Small intestine (tissue), 7 donors: ENCODE measurements at regions not wholly inside any gene's neighbourhood (a gene's known extent, or its start where the extent isn't known, plus 50 kb on each side); places are given as distances from the start of the nearest gene placed in this dataset.
"Not testable (repeated sequence)": the region's sequence is repeated elsewhere in the genome, so short reads cannot be mapped to it uniquely, and the experiment has no call there.

Source experiments
- DNase-seq, 2 donors: peaks; one replicate each; pipeline versions ENCODE4 v3.0.0 to v3.0.0-alpha.2; 2013
- FAIRE-seq: peaks from 2 replicates; lab custom pipeline; 2012; peaks lifted over from hg19 to GRCh38; lab: Jason Lieb, UNC
- H3K27ac ChIP-seq, 3 donors: one replicate each; pipeline ENCODE4 v1.5.1; 2013; ENCODE audit warnings: low read length in 2 of 3, mild to moderate bottlenecking in 2 of 3, control low read depth in 1 of 3, inconsistent platforms in 1 of 3, low read depth in 1 of 3, moderate library complexity in 1 of 3
- H3K27me3 ChIP-seq, 3 donors: one replicate each; pipeline ENCODE4 v1.6.1; 2013; ENCODE audit warnings: low read length in 3 of 3, inconsistent platforms in 1 of 3; ENCODE audit not compliant: control insufficient read depth in 3 of 3, insufficient read depth in 3 of 3
- H3K36me3 ChIP-seq, 3 donors: one replicate each; pipeline ENCODE4 v1.6.1; 2013; ENCODE audit warnings: low read length in 3 of 3, inconsistent platforms in 1 of 3, low read depth in 1 of 3, mild to moderate bottlenecking in 1 of 3, moderate library complexity in 1 of 3; ENCODE audit not compliant: control insufficient read depth in 3 of 3, insufficient read depth in 2 of 3
- H3K4me1 ChIP-seq, 3 donors: one replicate each; pipeline ENCODE4 v1.6.1; 2013; ENCODE audit warnings: low read length in 2 of 3, inconsistent platforms in 1 of 3, low read depth in 1 of 3, mild to moderate bottlenecking in 1 of 3, moderate library complexity in 1 of 3; ENCODE audit not compliant: control insufficient read depth in 3 of 3, insufficient read depth in 2 of 3
- H3K4me3 ChIP-seq, 3 donors: one replicate each; pipeline ENCODE4 v1.5.1; 2013; ENCODE audit warnings: low read length in 3 of 3, control low read depth in 1 of 3, inconsistent platforms in 1 of 3, low read depth in 1 of 3, mild to moderate bottlenecking in 1 of 3, moderate library complexity in 1 of 3
- H3K9me3 ChIP-seq, 2 donors: one replicate each; pipeline ENCODE4 v1.6.1; 2013; ENCODE audit warnings: low read depth in 1 of 2, low read length in 1 of 2; ENCODE audit not compliant: control insufficient read depth in 2 of 2, insufficient read depth in 1 of 2
- WGBS, 3 donors: extraction: QIAGEN DNeasy Blood & Tissue Kit; methylation state at CpG; one replicate each; pipeline ENCODE4 v1.1.7; 2013; 5-methylcytosine and 5-hydroxymethylcytosine counted together
- donor health status: healthy with polysubstance abuse.
- donor health status: control.
- donor health status: control.
- donor health status: Bipolar disorder and iron deficiency.
- donor health status: healthy.

GRCh38 chr10:37008276-37008675 is 117.1 kb upstream of the ANKRD30A start:
- H3K27ac ChIP-seq, H3K36me3 ChIP-seq, H3K9me3 ChIP-seq, DNase-seq, FAIRE-seq, H3K27me3 ChIP-seq, H3K4me1 ChIP-seq, H3K4me3 ChIP-seq: not testable (repeated sequence)
- 28 to 50% (median 31%) methylated on average over 2 of the region's 2 CpGs for WGBS, 3 donors

- Histone ChIP-seq H3K4me3 (no peak overlapping the region), H3K27me3 (no peaks in the 10 kb centered on the region), H3K4me1 (no peaks in the 10 kb centered on the region), H3K27ac (no peak overlapping the region), H3K36me3 (no peaks in the 10 kb centered on the region), H3K9me3 (no peaks in the 10 kb centered on the region)
- WGBS, 3 donors: 57 to 77% (median 73%) methylated on average over 2 of the region's 2 CpGs
- no peak for DNase-seq
- FAIRE-seq: no peak
Observed at GRCh38 chr10:37003126-37003525, 122.3 kb upstream of the ANKRD30A start.

- H3K9me3 ChIP-seq: peaks cover 0 to 14% of the 10 kb centered on the region in 2 donors
- peak in 1 of 2 donors; percentile 38 for DNase-seq
- not testable (repeated sequence) for H3K36me3 ChIP-seq, H3K4me1 ChIP-seq, H3K27ac ChIP-seq, H3K4me3 ChIP-seq, H3K27me3 ChIP-seq, FAIRE-seq
- 67 to 88% (median 68%) methylated on average over 14 of the region's 14 CpGs for WGBS, 3 donors
Observed at GRCh38 chr10:36995806-36996205, 129.6 kb upstream of the ANKRD30A start.

DNA sequence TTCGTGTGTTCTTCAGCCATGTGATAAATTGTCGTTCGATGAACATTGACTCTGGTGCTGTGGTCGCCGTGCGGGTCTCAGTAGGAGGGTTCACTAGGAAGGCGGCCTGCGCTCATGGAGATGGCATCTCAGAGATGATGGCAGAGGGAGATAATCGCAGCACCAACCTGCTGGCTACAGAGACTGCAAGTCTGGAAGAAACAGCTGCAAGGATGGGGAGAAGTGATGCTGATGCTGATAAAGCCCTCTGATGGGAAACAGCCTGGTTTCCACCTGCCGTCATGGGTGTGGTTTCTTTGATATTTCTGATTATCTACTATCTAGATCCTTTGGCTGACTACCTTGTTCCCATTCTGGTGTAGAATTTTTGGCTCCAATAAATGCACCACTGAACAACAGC is 130.5 kb upstream of the ANKRD30A start:
- Histone ChIP-seq H3K36me3 (no peaks in the 10 kb centered on the region), H3K4me3 (no peak overlapping the region), H3K27ac (no peak overlapping the region), H3K9me3 (peaks cover 0 to 14% of the 10 kb centered on the region in 2 donors), H3K4me1 (no peaks in the 10 kb centered on the region), H3K27me3 (no peaks in the 10 kb centered on the region)
- FAIRE-seq (no peak), DNase-seq (no peak)
- 82 to 87% (median 85%) methylated on average over 10 of the region's 10 CpGs for WGBS, 3 donors

GRCh38 chr10:36989233-36989632 is 136.2 kb upstream of the ANKRD30A start:
- 91 to 97% (median 91%) methylated on average over 11 to 12 of the region's 12 CpGs for WGBS, 3 donors
- no peaks in the 10 kb centered on the region for H3K4me1 ChIP-seq
- H3K9me3 ChIP-seq: peaks cover 2 to 28% of the 10 kb centered on the region in 2 donors
- no peak overlapping the region for H3K27ac ChIP-seq
- DNase-seq: no peak
- H3K27me3 ChIP-seq: no peaks in the 10 kb centered on the region
- no peak overlapping the region for H3K4me3 ChIP-seq
- H3K36me3 ChIP-seq: no peaks in the 10 kb centered on the region
- FAIRE-seq: no peak

GRCh38 chr10:36946598-36946997 is 178.8 kb upstream of the ANKRD30A start:
- Histone ChIP-seq H3K4me3 (no peak overlapping the region), H3K27me3 (no peaks in the 10 kb centered on the region), H3K27ac (no peak overlapping the region), H3K9me3 (peaks cover 0 to 19% of the 10 kb centered on the region in 2 donors), H3K4me1 (no peaks in the 10 kb centered on the region), H3K36me3 (no peaks in the 10 kb centered on the region)
- 68 to 72% (median 69%) methylated on average over 2 of the region's 2 CpGs for WGBS, 3 donors
- DNase-seq: no peak
- FAIRE-seq: no peak

GRCh38 chr10:36943544-36943943 is 181.9 kb upstream of the ANKRD30A start:
- FAIRE-seq (no peak), DNase-seq (no peak)
- Histone ChIP-seq H3K4me3 (no peak overlapping the region), H3K27me3 (no peaks in the 10 kb centered on the region), H3K36me3 (no peaks in the 10 kb centered on the region), H3K9me3 (peaks cover 0 to 17% of the 10 kb centered on the region in 2 donors), H3K4me1 (no peaks in the 10 kb centered on the region), H3K27ac (no peak overlapping the region)
- 74 to 80% (median 80%) methylated on average over 12 of the region's 12 CpGs for WGBS, 3 donors

DNA sequence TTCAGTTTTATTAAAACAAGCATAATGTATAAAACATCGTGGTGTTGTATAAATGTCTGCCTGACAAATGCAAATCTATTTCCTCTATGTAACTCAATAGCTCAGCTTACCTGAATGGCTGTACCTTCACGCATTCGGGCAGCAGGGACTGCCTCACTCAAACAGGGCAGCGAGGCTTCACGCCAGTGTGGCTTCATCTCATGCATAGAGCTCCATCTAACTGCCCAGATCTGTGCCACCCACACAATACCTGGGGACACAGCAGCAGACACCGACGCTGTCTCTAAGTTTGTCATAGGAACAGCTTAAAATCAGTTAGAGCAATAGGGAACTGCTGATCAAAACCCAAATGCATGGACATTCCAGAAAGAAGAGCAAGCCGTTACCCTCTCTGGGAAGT is 182.8 kb upstream of the ANKRD30A start:
- no peak overlapping the region for H3K27ac ChIP-seq
- H3K27me3 ChIP-seq: no peaks in the 10 kb centered on the region
- peaks cover 0 to 17% of the 10 kb centered on the region in 2 donors for H3K9me3 ChIP-seq
- FAIRE-seq: no peak
- no peaks in the 10 kb centered on the region for H3K4me1 ChIP-seq
- DNase-seq: no peak
- WGBS, 3 donors: 83 to 87% (median 83%) methylated on average over 8 of the region's 8 CpGs
- no peaks in the 10 kb centered on the region for H3K36me3 ChIP-seq
- no peak overlapping the region for H3K4me3 ChIP-seq

DNA sequence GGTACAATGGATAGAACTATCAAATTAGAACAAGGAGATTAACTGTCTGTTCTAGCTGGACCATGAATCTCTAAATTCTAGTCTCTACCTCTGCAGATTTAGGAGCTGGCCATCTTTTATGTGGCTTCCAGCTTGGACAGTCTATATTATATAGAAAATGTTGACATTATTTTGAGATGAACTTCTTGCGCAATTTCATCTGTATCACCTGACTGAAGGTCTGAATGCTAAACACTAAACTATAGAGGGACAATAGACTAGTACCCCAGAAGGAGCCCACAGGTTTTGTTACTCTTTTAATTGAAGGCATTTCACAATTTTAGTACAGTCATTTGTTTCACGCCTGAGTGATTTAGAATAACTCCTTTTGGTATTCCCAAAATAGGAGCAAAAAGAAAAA is 222.4 kb upstream of the ANKRD30A start:
- Histone ChIP-seq H3K27ac (no peak overlapping the region), H3K36me3 (no peaks in the 10 kb centered on the region), H3K4me3 (no peak overlapping the region), H3K27me3 (no peaks in the 10 kb centered on the region), H3K9me3 (peaks cover 0 to 18% of the 10 kb centered on the region in 2 donors), H3K4me1 (no peaks in the 10 kb centered on the region)
- FAIRE-seq: no peak
- WGBS, 3 donors: 85 to 94% (median 92%) methylated on average over 2 of the region's 2 CpGs
- no peak for DNase-seq
